Gastroesophageal sphincter (tissue), 4 donors: ENCODE measurements at regions not wholly inside any gene's neighbourhood (a gene's known extent, or its start where the extent isn't known, plus 50 kb on each side); places are given as distances from the start of the nearest gene placed in this dataset.

ENCODE experiments used
- ATAC-seq: fragments of 150-250 bp; one replicate; pipeline ENCODE4 v1.9.1; 2016; ENCODE audit warnings: mild to moderate bottlenecking, moderate library complexity
- H3K27ac ChIP-seq, 4 donors: fragments of 200-600 bp; sonication (generic) in 3 of 4; 1 replicate in 3 of 4; 2 replicates in 1 of 4; pipeline ENCODE4 v1.5.1; 2016 to 2019
- H3K27me3 ChIP-seq: fragments of 200-600 bp; sonication (generic); one replicate; pipeline ENCODE4 v1.5.1; 2019
- H3K36me3 ChIP-seq, 2 donors: fragments of 200-600 bp; sonication (generic); one replicate each; pipeline ENCODE4 v1.5.1; 2019; ENCODE audit warnings: control low read depth in 1 of 2
- H3K4me1 ChIP-seq, 3 donors: fragments of 200-600 bp; sonication (generic); 1 replicate in 2 of 3; 2 replicates in 1 of 3; pipeline ENCODE4 v1.5.1; 2016 to 2019; ENCODE audit warnings: control low read depth in 2 of 3
- H3K4me3 ChIP-seq, 2 donors: fragments of 200-600 bp; sonication (generic); one replicate each; pipeline ENCODE4 v1.5.1; 2019; ENCODE audit warnings: mild to moderate bottlenecking in 1 of 2, moderate library complexity in 1 of 2
- H3K9me3 ChIP-seq, 3 donors: fragments of 200-600 bp; sonication (generic); one replicate each; pipeline ENCODE4 v1.5.1; 2017 to 2019; ENCODE audit warnings: control low read depth in 2 of 3
- EP300 ChIP-seq: sonication (generic); formaldehyde crosslinking; IDR thresholded peaks from one replicate; pipeline ENCODE4 v1.6.1; 2017; ENCODE audit warnings: antibody characterized with exemption, mild to moderate bottlenecking
- POLR2A ChIP-seq, 2 donors: fragments of 450-650 bp; IDR thresholded peaks; one replicate each; pipeline ENCODE4 v1.6.1; 2017; ENCODE audit warnings: antibody characterized with exemption in 2 of 2, mild to moderate bottlenecking in 2 of 2, moderate library complexity in 1 of 2
- POLR2AphosphoS5 ChIP-seq: sonication (generic); formaldehyde crosslinking; IDR thresholded peaks from one replicate; pipeline ENCODE4 v1.6.1; 2017; ENCODE audit warnings: antibody characterized with exemption
- WGBS, 2 donors: methylation state at CpG; one replicate each; pipeline ENCODE4 v1.1.5; 2018; ENCODE audit warnings: low coverage in 1 of 2; 5-methylcytosine and 5-hydroxymethylcytosine counted together
- TF ChIP-seq, protein P1 (sequence below), 4 experiments: fragments of 200-600 bp in 2 of 4; fragments of 450-650 bp in 2 of 4; sonication (generic) in 1 of 4; IDR thresholded peaks; one replicate each; pipeline ENCODE4 v1.5.1; 2017 to 2019; ENCODE audit warnings: antibody characterized with exemption in 4 of 4, mild to moderate bottlenecking in 2 of 4, moderate library complexity in 2 of 4

DNA sequence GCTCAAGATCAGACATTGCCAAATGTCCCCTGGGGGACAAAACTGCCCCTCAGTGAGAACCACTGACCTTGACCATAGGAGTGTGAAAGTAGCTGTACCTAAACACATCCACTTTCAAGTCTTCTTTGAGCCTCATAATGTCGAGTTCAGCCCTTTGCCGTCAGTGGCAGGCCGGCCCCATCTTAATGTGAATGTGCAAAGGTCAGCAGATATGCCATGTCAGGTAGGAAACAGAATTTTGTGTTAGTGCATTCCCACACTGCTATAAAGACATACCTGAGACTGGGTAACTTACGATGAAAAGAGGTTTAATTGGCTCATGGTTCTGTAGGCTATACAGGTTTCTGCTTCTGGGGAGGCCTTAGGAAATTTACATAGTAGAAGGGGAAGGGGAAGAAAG, 95.1 kb upstream of the PIRT start:
- ATAC-seq, result no peak
- Histone ChIP-seq H3K4me1 (no peaks in the 10 kb centered on the region), H3K4me3 (no peak overlapping the region), H3K27me3 (peaks cover 11% of the 10 kb centered on the region), H3K9me3 (no peaks in the 10 kb centered on the region), H3K27ac (no peak overlapping the region), H3K36me3 (no peaks in the 10 kb centered on the region)
- 83 to 86% methylated on average over 3 to 4 of the region's 4 CpGs for WGBS, 2 donors
- TF ChIP-seq POLR2A (IDR thresholded peaks at IDR 0.05) (no peak), EP300 (no peak)
- TF ChIP-seq, protein P1, sequence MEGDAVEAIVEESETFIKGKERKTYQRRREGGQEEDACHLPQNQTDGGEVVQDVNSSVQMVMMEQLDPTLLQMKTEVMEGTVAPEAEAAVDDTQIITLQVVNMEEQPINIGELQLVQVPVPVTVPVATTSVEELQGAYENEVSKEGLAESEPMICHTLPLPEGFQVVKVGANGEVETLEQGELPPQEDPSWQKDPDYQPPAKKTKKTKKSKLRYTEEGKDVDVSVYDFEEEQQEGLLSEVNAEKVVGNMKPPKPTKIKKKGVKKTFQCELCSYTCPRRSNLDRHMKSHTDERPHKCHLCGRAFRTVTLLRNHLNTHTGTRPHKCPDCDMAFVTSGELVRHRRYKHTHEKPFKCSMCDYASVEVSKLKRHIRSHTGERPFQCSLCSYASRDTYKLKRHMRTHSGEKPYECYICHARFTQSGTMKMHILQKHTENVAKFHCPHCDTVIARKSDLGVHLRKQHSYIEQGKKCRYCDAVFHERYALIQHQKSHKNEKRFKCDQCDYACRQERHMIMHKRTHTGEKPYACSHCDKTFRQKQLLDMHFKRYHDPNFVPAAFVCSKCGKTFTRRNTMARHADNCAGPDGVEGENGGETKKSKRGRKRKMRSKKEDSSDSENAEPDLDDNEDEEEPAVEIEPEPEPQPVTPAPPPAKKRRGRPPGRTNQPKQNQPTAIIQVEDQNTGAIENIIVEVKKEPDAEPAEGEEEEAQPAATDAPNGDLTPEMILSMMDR (IDR thresholded peaks at IDR 0.05), result no peak

DNA sequence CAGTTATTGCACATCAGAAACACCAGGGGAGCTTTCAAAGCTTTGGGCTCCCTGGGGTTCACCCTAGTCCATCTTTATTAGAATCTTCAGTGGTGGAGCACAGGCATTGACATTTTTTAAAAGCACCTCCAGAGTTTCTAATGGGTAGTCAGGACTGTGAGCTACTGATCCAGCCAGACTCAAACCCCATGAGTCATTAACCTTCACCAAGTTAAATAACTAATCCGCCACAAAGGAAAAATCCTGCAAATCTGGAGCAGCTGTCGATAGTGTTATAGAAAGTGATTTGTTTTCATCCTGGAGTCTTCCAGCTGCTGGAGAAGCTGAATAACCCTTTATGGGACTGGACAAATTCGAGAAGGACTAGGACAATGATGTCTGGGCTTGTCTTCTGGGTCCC, 93.2 kb upstream of the PIRT start:
- Histone ChIP-seq H3K4me3 (no peak overlapping the region), H3K27ac (no peak overlapping the region), H3K36me3 (no peaks in the 10 kb centered on the region), H3K4me1 (no peaks in the 10 kb centered on the region), H3K9me3 (no peaks in the 10 kb centered on the region), H3K27me3 (peaks cover 11% of the 10 kb centered on the region)
- 49 to 60% methylated on average over 3 of the region's 3 CpGs for WGBS, 2 donors
- no peak for TF ChIP-seq POLR2A (IDR thresholded peaks at IDR 0.05)
- TF ChIP-seq POLR2AphosphoS5, result no peak
- no peak for TF ChIP-seq EP300
- TF ChIP-seq, protein P1 (IDR thresholded peaks at IDR 0.05), result no peak
- no peak for ATAC-seq

DNA sequence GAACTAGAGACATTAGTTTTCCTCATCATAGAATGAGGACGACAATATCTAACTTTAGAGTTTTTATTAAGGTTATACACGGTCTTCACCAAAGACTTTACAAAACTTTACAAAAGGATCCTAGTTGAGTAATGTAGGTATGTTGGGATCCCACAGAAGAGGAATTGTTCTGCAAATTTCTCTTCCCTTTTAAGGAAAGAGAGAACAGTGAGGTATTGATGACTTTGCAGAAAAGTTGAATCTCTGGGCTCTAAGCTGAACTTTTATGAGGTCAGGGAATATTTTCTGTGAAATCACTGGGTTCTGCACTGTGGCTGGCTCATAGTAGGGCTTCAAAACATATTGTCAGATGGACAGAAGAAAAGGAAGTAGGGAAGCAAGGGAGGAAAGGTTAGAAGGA, 89.8 kb upstream of the PIRT start:
- Histone ChIP-seq H3K4me3 (no peak overlapping the region), H3K4me1 (no peaks in the 10 kb centered on the region), H3K9me3 (no peaks in the 10 kb centered on the region), H3K36me3 (no peaks in the 10 kb centered on the region), H3K27ac (no peak overlapping the region), H3K27me3 (peaks cover 12% of the 10 kb centered on the region)
- ATAC-seq, result no peak
- 68 to 76% methylated on average over 2 of the region's 2 CpGs for WGBS, 2 donors
- TF ChIP-seq POLR2A (IDR thresholded peaks at IDR 0.05) (no peak), EP300 (no peak), POLR2AphosphoS5 (no peak)
- TF ChIP-seq, protein P1 (IDR thresholded peaks at IDR 0.05), result no peak

DNA sequence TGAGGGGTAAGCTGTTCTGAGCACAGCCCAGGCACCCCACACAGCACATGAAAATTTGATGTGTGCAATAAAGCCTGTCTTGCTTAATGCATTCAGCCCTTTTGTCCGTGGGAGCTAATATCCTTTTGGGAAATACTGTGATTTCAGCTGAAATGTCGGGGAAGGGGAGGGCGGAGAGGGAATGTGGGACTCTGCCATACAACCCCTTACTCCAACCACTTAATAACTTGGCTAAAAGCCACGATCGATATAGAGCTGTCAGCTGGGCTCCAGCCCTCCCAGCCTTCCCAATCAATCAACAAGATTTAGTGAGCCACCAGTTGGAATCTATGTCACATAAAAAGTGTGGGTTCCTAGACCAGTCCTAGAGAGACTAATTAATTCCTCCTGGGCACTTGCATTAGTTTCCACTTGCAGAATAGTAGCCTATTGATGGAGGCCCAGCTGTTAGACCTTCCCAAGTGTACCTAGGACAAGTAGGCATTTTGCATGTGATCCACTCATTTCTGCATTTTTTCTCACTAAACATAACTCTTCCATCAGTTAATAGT, 82.7 kb upstream of the PIRT start:
- no peak for TF ChIP-seq POLR2A (IDR thresholded peaks at IDR 0.05)
- TF ChIP-seq, protein P1 (IDR thresholded peaks at IDR 0.05), result no peak
- no peak for TF ChIP-seq POLR2AphosphoS5
- no peak for TF ChIP-seq EP300
- Histone ChIP-seq H3K4me3 (no peak overlapping the region), H3K36me3 (no peaks in the 10 kb centered on the region), H3K27me3 (no peaks in the 10 kb centered on the region), H3K27ac (no peak overlapping the region), H3K9me3 (no peaks in the 10 kb centered on the region), H3K4me1 (no peaks in the 10 kb centered on the region)
- 30 to 59% methylated on average over 2 to 4 of the region's 5 CpGs for WGBS, 2 donors
- no peak for ATAC-seq

DNA sequence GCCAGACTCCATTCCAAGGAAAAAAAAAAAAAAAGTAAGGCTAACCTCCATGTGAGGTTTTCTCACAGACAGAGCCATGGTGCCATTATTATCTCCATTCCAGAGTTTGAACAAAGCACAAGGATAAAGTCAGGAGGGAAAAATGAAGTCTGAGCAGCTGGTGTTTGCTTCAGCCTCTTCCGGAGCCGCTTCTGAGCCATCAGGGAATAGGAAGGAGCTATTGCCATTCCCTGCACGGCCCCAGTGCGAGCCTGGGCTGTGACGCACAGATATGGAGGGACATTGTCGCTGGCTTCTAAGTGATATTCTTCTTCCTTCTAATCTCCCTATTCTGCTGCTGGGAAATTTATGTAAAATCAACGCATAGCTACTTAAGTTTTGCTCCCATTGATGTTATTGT, 69.5 kb upstream of the PIRT start:
- Histone ChIP-seq H3K27ac (no peak overlapping the region), H3K4me3 (no peak overlapping the region), H3K36me3 (no peaks in the 10 kb centered on the region), H3K27me3 (peaks cover 3% of the 10 kb centered on the region), H3K4me1 (no peaks in the 10 kb centered on the region), H3K9me3 (peaks cover 0 to 6% (median 0%) of the 10 kb centered on the region in 3 donors)
- no peak for ATAC-seq
- no peak for TF ChIP-seq POLR2AphosphoS5
- no peak for TF ChIP-seq POLR2A (IDR thresholded peaks at IDR 0.05)
- TF ChIP-seq, protein P1 (IDR thresholded peaks at IDR 0.05), result no peak
- 73 to 87% methylated on average over 5 to 7 of the region's 7 CpGs for whole genome bisulfite sequencing, 2 donors
